Neural crest cell (in vitro differentiated cells): ENCODE measurements at regions not wholly inside any gene's neighbourhood (a gene's known extent, or its start where the extent isn't known, plus 50 kb on each side); places are given as distances from the start of the nearest gene placed in this dataset.
"Not testable (repeated sequence)": the region's sequence is repeated elsewhere in the genome, so short reads cannot be mapped to it uniquely, and the experiment has no call there.

Source experiments
- DNase-seq: peaks from one replicate; pipeline ENCODE4 v3.0.0; 2021; ENCODE audit warnings: low read depth, mixed read lengths, low spot score
- H3K27ac Mint-ChIP-seq: one replicate; pipeline ENCODE4 v1.8.0; 2021; ENCODE audit warnings: mild to moderate bottlenecking, mixed read lengths; ENCODE audit not compliant: unreplicated experiment
- H3K27me3 Mint-ChIP-seq: 2 replicates; pipeline ENCODE4 v1.8.0; 2021; ENCODE audit warnings: low read depth, mild to moderate bottlenecking, mixed read lengths
- H3K36me3 Mint-ChIP-seq: 2 replicates; pipeline ENCODE4 v1.8.0; 2021; ENCODE audit warnings: low read depth, mild to moderate bottlenecking, mixed read lengths
- H3K4me1 Mint-ChIP-seq: 2 replicates; pipeline ENCODE4 v1.8.0; 2021; ENCODE audit warnings: mixed read lengths
- H3K4me3 Mint-ChIP-seq: one replicate; pipeline ENCODE4 v1.8.0; 2021; ENCODE audit warnings: mild to moderate bottlenecking, mixed read lengths
- H3K9me3 Mint-ChIP-seq: 2 replicates; pipeline ENCODE4 v1.8.0; 2021; ENCODE audit warnings: mixed read lengths
- CTCF ChIP-seq: fragments of 200-600 bp; sonication (generic); conservative IDR thresholded peaks from 2 replicates; pipeline ENCODE4 v1.5.0; 2021; ENCODE audit warnings: antibody characterized with exemption, mild to moderate bottlenecking

DNA sequence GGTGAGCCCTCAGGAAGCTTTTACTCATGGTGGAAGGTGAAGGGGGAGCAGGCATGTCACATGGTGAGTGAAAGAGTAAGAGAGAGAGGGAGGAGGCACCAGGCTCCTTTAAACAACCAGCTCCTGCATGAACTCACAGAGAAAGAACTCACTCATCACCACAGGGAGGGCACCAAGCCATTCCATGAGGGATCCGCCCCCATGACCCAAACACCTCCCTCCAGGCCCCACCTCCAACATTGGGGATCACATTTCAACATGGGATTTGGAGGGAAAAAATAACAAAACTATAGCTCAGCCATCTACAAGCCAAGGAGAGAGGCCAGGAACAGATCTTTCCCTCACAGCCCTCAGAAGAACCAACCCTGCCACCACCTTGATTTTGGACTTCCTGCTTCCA, 153.9 kb downstream of the GOLGA8K start:
- not testable (repeated sequence) for H3K27ac Mint-ChIP-seq

DNA sequence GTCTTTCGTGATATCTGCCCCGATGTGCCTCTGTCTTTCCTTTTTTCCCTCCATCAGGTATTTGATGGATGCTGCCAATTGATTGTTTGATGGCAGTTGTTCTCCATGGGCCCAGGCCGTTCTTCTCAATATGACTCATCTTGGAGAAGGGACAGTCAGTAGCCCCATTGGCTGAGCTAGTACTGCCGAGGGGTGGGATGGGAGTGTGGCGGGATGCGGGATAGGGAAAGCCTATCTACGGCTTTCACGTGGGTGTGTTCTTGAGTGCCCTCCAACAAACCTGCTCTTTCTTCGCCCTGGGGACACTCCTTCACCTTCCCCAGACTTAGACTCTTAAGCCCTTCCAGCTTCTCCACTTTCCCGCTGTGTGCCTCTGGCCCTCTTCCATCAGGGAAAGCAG, 159.4 kb downstream of the GOLGA8K start:
- not testable (repeated sequence) for H3K27ac Mint-ChIP-seq, H3K36me3 Mint-ChIP-seq, H3K9me3 Mint-ChIP-seq, H3K4me3 Mint-ChIP-seq, H3K4me1 Mint-ChIP-seq, H3K27me3 Mint-ChIP-seq, DNase-seq

More for the DNA sequence above, 153.9 kb downstream of the GOLGA8K start:
- H3K4me3 Mint-ChIP-seq, DNase-seq, H3K4me1 Mint-ChIP-seq, H3K36me3 Mint-ChIP-seq, H3K9me3 Mint-ChIP-seq, H3K27me3 Mint-ChIP-seq: not testable (repeated sequence)

DNA sequence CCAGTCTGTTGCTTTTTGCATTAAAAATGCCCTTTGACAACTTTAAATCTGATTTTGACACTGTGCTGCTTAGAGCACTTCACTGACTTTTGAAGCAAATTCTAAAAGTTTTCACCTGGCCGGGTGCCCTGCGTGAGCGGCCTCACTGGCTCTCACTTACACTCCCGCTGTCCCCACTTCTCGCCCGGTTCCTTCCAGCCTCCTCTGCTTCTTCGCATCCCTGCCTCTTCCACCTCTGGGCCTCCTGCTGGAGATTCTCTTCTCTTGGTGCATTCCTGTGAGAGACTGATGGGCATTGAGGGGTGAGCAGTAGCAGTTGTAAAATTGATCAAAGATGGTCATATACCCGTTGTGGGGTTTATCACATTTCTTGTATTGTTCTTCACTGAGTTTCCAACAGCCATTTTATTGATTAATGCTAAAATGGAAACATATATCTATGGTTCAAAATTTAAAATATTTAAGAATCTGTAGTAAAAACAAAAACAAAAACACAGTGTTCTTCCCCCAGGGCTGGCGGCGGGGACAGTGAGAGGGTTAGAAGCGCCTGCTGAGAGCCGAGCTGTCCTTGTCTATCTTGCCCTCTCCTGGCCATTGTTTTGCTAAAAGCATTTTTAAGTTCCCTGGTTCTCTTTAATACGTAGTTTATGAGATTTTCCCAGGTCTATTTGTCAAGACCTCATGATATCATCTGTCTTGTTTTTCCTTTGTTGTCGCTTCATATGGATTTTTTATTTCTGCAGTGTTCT, 160.1 kb downstream of the GOLGA8K start:
- H3K27ac Mint-ChIP-seq, H3K4me3 Mint-ChIP-seq, H3K36me3 Mint-ChIP-seq, H3K4me1 Mint-ChIP-seq, H3K27me3 Mint-ChIP-seq, H3K9me3 Mint-ChIP-seq, DNase-seq: not testable (repeated sequence)

- H3K27me3 Mint-ChIP-seq, H3K4me1 Mint-ChIP-seq, DNase-seq, H3K9me3 Mint-ChIP-seq, H3K36me3 Mint-ChIP-seq, H3K27ac Mint-ChIP-seq, H3K4me3 Mint-ChIP-seq: not testable (repeated sequence)
Observed at GRCh38 chr15:32227410-32228114, 175.5 kb downstream of the GOLGA8K start.

- Mint-ChIP-seq H3K4me3 (no peak overlapping the region), H3K4me1 (peaks cover 4% of the 10 kb centered on the region), H3K9me3 (peaks cover 11% of the 10 kb centered on the region), H3K36me3 (peaks cover 8% of the 10 kb centered on the region), H3K27ac (no peak overlapping the region), H3K27me3 (no peaks in the 10 kb centered on the region)
- no peak for DNase-seq
- TF ChIP-seq CTCF: no peak
Observed at GRCh38 chr15:32222716-32223115, 180.4 kb downstream of the GOLGA8K start.
